Skeletal muscle tissue (tissue), 3 donors: ENCODE measurements at regions not wholly inside any gene's neighbourhood (a gene's known extent, or its start where the extent isn't known, plus 50 kb on each side); places are given as distances from the start of the nearest gene placed in this dataset.
"Not testable (repeated sequence)": the region's sequence is repeated elsewhere in the genome, so short reads cannot be mapped to it uniquely, and the experiment has no call there.

Source experiments
- H3K27ac ChIP-seq: one replicate; pipeline ENCODE4 v1.7.0; 2013; ENCODE audit warnings: mild to moderate bottlenecking, low read depth, low read length, inconsistent platforms
- H3K27me3 ChIP-seq, 3 donors: one replicate each; pipeline ENCODE4 v1.7.0; 2013; ENCODE audit warnings: low read length in 3 of 3; ENCODE audit not compliant: control insufficient read depth in 3 of 3, insufficient read depth in 3 of 3
- H3K36me3 ChIP-seq, 3 donors: one replicate each; pipeline ENCODE4 v1.7.0; 2013; ENCODE audit warnings: low read length in 3 of 3; ENCODE audit not compliant: control insufficient read depth in 3 of 3, insufficient read depth in 3 of 3
- H3K4me1 ChIP-seq, 3 donors: one replicate each; pipeline ENCODE4 v1.7.0; 2013; ENCODE audit warnings: low read length in 3 of 3, mild to moderate bottlenecking in 3 of 3; ENCODE audit not compliant: control insufficient read depth in 3 of 3, insufficient read depth in 3 of 3
- H3K4me3 ChIP-seq, 3 donors: one replicate each; pipeline ENCODE4 v1.7.0; 2013; ENCODE audit warnings: low read length in 3 of 3
- H3K9ac ChIP-seq, 3 donors: one replicate each; pipeline ENCODE4 v1.7.0; 2013; ENCODE audit warnings: low read length in 3 of 3, mild to moderate bottlenecking in 3 of 3, moderate library complexity in 2 of 3, low read depth in 1 of 3
- H3K9me3 ChIP-seq, 3 donors: one replicate each; pipeline ENCODE4 v1.7.0; 2013; ENCODE audit warnings: low read length in 3 of 3; ENCODE audit not compliant: control insufficient read depth in 3 of 3
- donor health status: Osteomylitis.

DNA sequence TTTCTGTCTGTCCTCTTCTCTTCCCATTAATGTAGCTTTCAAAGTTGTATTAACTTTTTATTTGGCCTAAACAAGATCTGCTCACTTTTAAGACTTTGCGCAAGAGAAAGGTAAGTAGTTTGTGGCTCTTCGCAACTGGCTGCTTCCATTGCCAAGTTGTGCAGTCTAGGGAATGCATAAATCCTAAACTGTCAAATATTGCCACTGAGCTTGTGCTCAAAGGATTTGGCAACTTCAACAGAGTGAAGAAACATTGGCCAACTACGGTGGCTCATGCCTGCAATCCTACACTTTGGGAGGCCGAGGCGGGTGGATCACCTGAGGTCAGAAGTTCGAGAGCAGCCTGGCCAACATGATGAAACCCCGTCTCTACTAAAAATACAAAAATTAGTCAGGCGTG lies 826.4 kb downstream of the EPHA4 start:
- Histone ChIP-seq H3K4me1 (no peaks in the 10 kb centered on the region), H3K27ac (no peak overlapping the region), H3K4me3 (no peak overlapping the region), H3K36me3 (no peaks in the 10 kb centered on the region), H3K9me3 (no peaks in the 10 kb centered on the region), H3K9ac (no peak overlapping the region), H3K27me3 (no peaks in the 10 kb centered on the region)

DNA sequence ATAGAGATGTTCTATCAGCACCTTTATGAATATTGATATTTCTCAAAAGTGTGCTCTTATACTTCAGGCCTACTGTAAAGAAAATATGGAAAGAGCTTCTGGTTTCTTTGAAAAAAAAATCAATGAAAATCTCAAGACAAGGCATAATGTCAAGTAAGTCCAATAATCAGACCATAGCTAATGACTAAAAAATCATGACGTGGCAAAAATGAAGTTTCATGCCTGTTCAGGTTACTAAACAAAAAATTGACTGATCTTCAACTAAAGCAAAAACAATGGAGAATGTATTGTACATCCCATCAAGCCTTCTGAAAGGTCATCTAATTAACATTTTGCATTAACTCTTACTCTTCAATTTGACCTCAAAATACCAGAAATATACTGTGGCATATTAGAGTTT lies 824.4 kb downstream of the EPHA4 start:
- no peak overlapping the region for H3K27ac ChIP-seq
- no peaks in the 10 kb centered on the region for H3K27me3 ChIP-seq
- no peaks in the 10 kb centered on the region for H3K36me3 ChIP-seq
- no peaks in the 10 kb centered on the region for H3K9me3 ChIP-seq
- no peak overlapping the region for H3K9ac ChIP-seq
- H3K4me1 ChIP-seq, result no peaks in the 10 kb centered on the region
- H3K4me3 ChIP-seq, result no peak overlapping the region

DNA sequence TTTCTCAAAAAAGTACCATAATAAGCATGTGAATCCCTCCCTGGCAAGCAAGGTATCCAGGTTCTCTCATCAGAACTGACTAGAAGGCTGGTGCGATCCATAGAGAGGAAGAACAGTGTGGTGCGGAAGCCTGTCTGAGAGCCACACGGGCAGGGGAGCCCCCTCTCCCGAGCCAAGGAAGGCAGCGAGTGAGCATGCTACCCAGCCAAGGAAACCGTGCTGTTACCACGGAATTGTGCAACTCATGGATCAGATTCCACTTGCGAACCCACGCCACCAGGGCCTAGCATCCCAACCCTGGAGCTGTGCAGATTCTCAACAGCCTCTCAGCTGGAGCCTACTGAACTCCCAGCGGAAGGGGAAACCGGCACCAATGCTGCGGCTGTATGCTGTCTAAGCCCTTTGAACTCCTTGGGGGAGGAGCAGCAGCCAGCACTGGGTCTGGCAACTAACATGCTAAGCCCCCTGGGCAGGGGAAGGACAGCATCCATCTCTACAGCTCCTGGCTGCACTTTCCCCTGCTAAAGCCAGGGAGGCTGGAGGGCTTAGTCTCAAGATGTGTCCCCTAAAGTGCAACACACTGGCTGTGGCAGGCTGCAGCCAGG lies 823.1 kb downstream of the EPHA4 start:
- Histone ChIP-seq H3K36me3 (no peaks in the 10 kb centered on the region), H3K27me3 (no peaks in the 10 kb centered on the region), H3K9ac (no peak overlapping the region), H3K4me1 (peaks cover 0 to 3% (median 3%) of the 10 kb centered on the region in 3 donors), H3K4me3 (no peak overlapping the region), H3K27ac (no peak overlapping the region), H3K9me3 (no peaks in the 10 kb centered on the region)

DNA sequence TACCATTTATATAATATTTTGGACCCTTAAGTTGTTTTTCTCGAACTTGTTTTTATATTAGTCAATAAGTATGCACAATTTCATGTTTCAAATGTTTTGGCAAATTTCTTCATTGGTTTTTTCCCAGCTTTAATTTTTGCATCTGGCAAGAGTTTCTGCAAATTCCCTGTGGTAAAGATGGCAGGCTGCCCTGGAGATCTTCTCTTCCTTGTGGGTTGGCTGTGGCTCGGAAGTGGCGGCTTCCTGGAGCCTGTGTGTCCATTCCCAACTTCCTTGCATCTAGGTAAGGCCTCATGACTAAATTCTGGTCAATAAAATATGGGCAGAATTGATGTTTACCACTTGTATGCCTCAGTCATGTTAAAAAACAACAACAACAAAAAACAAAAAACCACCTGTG lies 818.6 kb downstream of the EPHA4 start:
- no peaks in the 10 kb centered on the region for H3K9me3 ChIP-seq
- peaks cover 0 to 11% (median 3%) of the 10 kb centered on the region in 3 donors for H3K4me1 ChIP-seq
- no peak overlapping the region for H3K4me3 ChIP-seq
- H3K27me3 ChIP-seq, result no peaks in the 10 kb centered on the region
- H3K9ac ChIP-seq, result no peak overlapping the region
- H3K36me3 ChIP-seq, result no peaks in the 10 kb centered on the region
- H3K27ac ChIP-seq, result no peak overlapping the region

DNA sequence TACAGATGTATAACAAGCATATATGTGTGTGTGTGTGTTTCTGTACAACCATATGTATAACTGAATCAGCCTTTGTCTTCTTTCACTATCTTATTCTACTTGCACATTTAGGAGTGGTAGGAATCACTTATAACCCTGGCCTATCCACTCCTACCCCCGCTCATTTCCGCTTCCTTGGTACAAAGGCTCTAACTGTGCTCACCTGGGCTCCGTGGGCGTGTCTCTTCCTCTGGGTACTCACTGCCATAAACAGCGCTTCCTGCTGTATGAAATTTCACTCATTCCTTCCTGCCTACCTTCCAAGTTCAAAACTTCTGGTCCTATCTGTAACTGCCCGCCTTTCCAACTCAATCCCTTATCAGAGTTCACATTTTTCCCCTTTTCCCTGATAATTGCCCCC lies 815.5 kb downstream of the EPHA4 start:
- H3K4me3 ChIP-seq, result no peak overlapping the region
- H3K36me3 ChIP-seq, result no peaks in the 10 kb centered on the region
- no peaks in the 10 kb centered on the region for H3K9me3 ChIP-seq
- H3K27me3 ChIP-seq, result no peaks in the 10 kb centered on the region
- H3K4me1 ChIP-seq, result peaks cover 0 to 11% (median 3%) of the 10 kb centered on the region in 3 donors
- no peak overlapping the region for H3K27ac ChIP-seq
- no peak overlapping the region for H3K9ac ChIP-seq

DNA sequence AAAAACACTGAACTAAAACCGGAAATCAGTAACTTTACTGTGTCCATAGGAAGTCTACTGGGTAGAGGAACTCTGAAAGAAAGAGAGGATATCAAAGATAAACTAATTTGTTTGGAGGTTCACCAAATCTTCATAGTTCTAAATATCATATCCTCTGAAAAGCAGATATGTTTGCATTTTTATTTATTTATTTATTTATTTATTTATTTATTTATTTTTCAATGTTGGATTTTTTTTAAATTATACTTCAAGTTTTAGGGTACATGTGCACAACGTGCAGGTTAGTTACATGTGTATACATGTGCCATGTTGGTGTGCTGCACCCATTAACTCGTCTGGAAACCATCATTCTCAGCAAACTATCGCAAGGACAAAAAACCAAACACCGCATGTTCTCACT lies 813.7 kb downstream of the EPHA4 start:
- H3K36me3 ChIP-seq, H3K27ac ChIP-seq, H3K27me3 ChIP-seq, H3K9me3 ChIP-seq, H3K4me3 ChIP-seq, H3K9ac ChIP-seq: not testable (repeated sequence)
- H3K4me1 ChIP-seq, result peaks cover 0 to 11% (median 3%) of the 10 kb centered on the region in 3 donors

DNA sequence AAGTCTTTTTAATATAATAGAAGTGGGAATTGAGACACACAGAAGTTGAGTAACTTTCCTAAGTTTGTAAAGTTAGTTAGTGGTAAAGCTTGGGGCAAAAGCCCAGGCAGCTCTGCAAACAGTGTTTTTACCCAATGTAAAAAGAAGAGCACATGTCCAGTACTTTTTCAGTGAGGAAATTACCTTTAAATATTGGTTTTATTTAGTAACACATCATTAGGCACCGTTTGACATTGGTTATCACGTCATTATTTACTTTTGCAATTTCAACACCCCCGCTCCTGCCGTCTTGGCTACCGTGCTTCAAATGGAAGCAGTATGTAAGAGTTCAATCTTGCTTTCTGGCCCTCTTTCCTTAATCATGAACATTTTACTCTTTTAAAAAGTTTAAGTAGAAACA lies 807.9 kb downstream of the EPHA4 start:
- H3K4me3 ChIP-seq, result no peak overlapping the region
- no peaks in the 10 kb centered on the region for H3K36me3 ChIP-seq
- no peaks in the 10 kb centered on the region for H3K27me3 ChIP-seq
- H3K4me1 ChIP-seq, result no peaks in the 10 kb centered on the region
- H3K27ac ChIP-seq, result no peak overlapping the region
- H3K9me3 ChIP-seq, result no peaks in the 10 kb centered on the region
- no peak overlapping the region for H3K9ac ChIP-seq

DNA sequence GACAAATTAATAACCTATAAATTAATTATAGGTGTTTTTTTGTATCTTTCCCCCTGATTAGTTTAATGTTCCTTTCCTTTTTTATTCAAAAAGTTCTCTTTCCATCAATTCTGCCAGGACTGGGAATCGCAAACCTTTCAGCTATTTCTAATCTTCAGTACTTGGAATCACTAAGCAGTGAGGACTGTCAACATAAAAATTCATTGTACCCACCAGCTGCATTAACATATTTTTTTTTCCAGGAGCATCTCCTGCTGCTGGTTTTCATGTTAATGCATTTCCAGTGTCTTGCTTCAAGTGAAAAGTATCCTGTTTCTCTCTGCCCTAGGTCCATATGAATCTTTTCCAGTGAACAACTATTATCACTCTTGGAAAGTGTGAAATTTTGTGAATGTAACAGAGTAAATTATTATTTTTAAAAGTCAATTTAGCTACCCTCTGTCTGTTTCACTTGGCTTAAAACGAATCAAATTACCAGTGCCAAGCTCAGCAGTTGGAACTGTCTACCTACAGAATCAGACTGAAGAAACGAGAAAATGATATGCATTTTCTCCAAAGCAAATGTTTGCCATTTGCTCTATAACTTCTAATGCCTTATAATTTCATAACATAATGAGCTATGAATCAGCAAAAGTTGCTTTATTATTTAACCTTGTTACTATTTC lies 804.4 kb downstream of the EPHA4 start:
- no peak overlapping the region for H3K9ac ChIP-seq
- H3K9me3 ChIP-seq, result no peaks in the 10 kb centered on the region
- H3K4me3 ChIP-seq, result no peak overlapping the region
- H3K27me3 ChIP-seq, result no peaks in the 10 kb centered on the region
- H3K4me1 ChIP-seq, result no peaks in the 10 kb centered on the region
- no peaks in the 10 kb centered on the region for H3K36me3 ChIP-seq
- no peak overlapping the region for H3K27ac ChIP-seq

DNA sequence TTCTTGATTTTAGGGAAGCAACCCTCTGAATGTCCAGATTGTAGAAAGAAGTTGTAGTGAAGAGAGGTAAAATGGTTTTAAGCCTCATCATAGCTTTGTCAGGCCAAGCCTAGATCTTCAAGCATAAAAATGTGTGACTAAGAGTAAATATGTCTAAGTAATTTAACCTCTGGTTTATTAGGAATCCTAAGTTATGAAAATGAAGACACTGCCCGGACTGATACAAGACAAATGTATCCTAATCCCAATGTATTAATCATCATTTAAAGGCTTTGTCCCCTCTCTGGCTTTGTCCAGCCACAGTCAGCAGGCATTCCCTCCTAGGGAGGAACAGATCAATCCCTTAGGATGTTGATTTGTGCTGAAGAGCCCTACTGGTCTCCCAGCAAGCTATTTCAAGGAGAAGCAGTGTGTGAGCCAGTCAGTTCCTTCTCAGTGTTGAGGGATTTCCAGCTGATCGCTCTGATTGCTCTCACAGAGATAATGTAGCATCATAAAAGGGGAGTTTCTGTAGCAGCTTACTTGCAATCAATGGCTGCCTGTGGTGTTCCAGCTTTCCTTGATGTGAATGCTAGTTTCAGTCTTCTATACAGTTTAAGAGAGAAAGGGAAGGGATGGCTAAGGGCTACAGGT lies 796.1 kb downstream of the EPHA4 start:
- H3K4me3 ChIP-seq, result no peak overlapping the region
- no peak overlapping the region for H3K27ac ChIP-seq
- no peaks in the 10 kb centered on the region for H3K36me3 ChIP-seq
- no peaks in the 10 kb centered on the region for H3K9me3 ChIP-seq
- H3K4me1 ChIP-seq, result no peaks in the 10 kb centered on the region
- no peaks in the 10 kb centered on the region for H3K27me3 ChIP-seq
- H3K9ac ChIP-seq, result no peak overlapping the region

DNA sequence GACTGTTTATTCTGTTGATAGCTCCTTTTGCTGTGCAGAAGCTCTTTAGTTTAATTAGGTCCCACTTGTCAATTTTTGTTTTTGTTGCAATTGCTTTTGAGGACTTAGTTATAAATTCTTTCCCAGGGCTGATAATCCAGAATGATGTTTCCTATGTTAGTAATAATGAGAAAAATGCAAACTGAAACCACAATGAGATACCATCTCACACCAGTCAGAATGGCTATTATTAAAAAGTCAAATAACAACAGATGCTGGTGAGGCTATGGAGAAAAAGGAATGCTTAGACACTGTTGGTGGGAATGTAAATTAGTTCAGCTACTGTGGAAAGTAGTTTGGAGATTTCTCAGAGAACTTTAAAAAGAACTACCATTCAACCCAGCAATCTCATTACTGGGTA lies 793.0 kb downstream of the EPHA4 start:
- H3K27ac ChIP-seq, H3K36me3 ChIP-seq, H3K27me3 ChIP-seq: not testable (repeated sequence)

More for the DNA sequence above, 793.0 kb downstream of the EPHA4 start:
- not testable (repeated sequence) for H3K4me3 ChIP-seq, H3K4me1 ChIP-seq, H3K9ac ChIP-seq, H3K9me3 ChIP-seq
